ENCODE measurements at regions not wholly inside any gene's neighbourhood (a gene's known extent, or its start where the extent isn't known, plus 50 kb on each side); places are given as distances from the start of the nearest gene placed in this dataset.

GRCh38 chrX:102067966-102068723, 57.3 kb upstream of the TCEAL2 start:
- Histone ChIP-seq H3K27me3 (ENCODE audit: control insufficient read depth in 3 of 3, insufficient read depth in 3 of 3, low read length in 2 of 3) (peaks cover 0 to 2% (median under 1%) of the 10 kb centered on the region in 3 donors), H3K4me3 (no peak overlapping the region), H3K4me1 (ENCODE audit: control insufficient read depth in 5 of 5, insufficient read depth in 5 of 5, low read length in 5 of 5) (no peaks in the 10 kb centered on the region), H3K9me3 (ENCODE audit: control insufficient read depth in 4 of 4, insufficient read depth in 3 of 4, low read length in 3 of 4) (peaks cover 0 to 3% (median 0%) of the 10 kb centered on the region in 4 donors), H3K9ac (ENCODE audit: insufficient read depth in 1 of 2, low read length in 2 of 2) (no peak overlapping the region), H3K36me3 (ENCODE audit: control insufficient read depth in 4 of 4, insufficient read depth in 4 of 4, low read length in 4 of 4) (no peaks in the 10 kb centered on the region), H3K27ac (ENCODE audit: low read depth in 1 of 2, low read length in 1 of 2) (no peak overlapping the region)
- 47 to 67% methylated on average over 8 of the region's 8 CpGs for WGBS, 2 donors
- peak in 2 of 3 donors; percentile 6 to 37 for DNase-seq
- no peak for ATAC-seq (ENCODE audit: insufficient read depth, low FRiP score)
- peak; percentile 6 for TF ChIP-seq CTCF (IDR thresholded peaks at IDR 0.05; ENCODE audit: control extremely low read depth, extremely low read depth)

DNA sequence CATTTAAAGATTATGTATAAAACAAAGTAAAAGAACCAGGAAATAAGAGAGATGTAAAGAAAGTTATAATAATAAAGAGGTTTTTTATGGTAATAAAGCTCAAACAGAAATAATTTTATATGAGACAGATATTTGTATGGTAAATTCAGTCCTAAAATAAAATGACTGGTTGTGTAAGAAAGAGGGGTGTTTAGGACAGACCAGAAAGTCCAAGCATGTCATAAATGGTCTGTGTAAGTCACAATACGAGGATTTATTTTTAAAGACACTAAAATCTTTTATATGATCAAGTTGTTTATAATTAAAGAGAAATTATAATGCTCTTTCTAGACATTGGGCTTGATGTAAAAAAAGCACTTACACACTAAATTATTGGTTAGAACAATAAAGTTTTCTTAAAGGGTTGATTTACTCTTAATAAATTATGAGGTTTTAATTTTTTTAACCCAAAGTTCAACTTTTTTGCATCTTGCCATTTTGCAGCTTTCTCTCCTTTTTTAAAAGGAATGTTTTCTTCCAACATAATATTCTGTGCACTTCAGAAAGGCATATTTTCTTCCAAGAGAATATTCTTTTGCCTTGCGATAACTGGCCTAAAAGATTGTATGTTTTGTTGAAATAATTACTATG, 61.9 kb upstream of the TCEAL2 start:
- ATAC-seq (ENCODE audit: insufficient read depth, low FRiP score) (no peak), DNase-seq (peak in 1 of 3 donors; percentile 1)
- Histone ChIP-seq H3K36me3 (ENCODE audit: control insufficient read depth in 4 of 4, insufficient read depth in 4 of 4, low read length in 4 of 4) (no peaks in the 10 kb centered on the region), H3K9ac (ENCODE audit: insufficient read depth in 1 of 2, low read length in 2 of 2) (no peak overlapping the region), H3K4me1 (ENCODE audit: control insufficient read depth in 5 of 5, insufficient read depth in 5 of 5, low read length in 5 of 5) (no peaks in the 10 kb centered on the region), H3K27me3 (ENCODE audit: control insufficient read depth in 3 of 3, insufficient read depth in 3 of 3, low read length in 2 of 3) (peaks cover 0 to 2% (median 0%) of the 10 kb centered on the region in 3 donors), H3K9me3 (ENCODE audit: control insufficient read depth in 4 of 4, insufficient read depth in 3 of 4, low read length in 3 of 4) (peaks cover 0 to 3% (median 0%) of the 10 kb centered on the region in 4 donors), H3K27ac (ENCODE audit: low read depth in 1 of 2, low read length in 1 of 2) (no peak overlapping the region), H3K4me3 (no peak overlapping the region)
- WGBS, 2 donors, result 72 to 78% methylated on average over 2 of the region's 2 CpGs
- no peak for TF ChIP-seq CTCF (IDR thresholded peaks at IDR 0.05; ENCODE audit: control extremely low read depth, extremely low read depth)

DNA sequence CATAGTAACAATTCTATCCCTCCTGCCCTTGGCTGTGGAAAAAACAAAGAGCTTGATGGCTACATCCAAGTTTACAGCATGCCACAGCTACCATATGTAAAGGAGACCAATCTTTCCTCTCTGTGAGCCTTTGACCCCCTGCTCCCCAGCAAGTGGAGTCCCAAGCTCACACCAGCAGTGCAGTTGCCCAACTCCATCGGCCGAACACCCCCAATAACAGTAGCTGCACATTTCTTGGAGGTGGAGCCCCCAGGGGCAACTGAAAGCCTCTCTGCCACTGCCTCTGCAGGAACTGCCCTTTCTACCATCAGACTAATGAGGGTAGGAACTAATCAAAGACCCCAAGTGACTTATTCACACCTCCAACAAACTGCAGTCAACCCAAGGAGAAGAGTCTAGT, 81.0 kb upstream of the TCEAL2 start:
- H3K27me3 ChIP-seq (ENCODE audit: control insufficient read depth in 3 of 3, insufficient read depth in 3 of 3, low read length in 2 of 3), result no peaks in the 10 kb centered on the region
- no peak overlapping the region for H3K27ac ChIP-seq (ENCODE audit: low read depth in 1 of 2, low read length in 1 of 2)
- no peak for TF ChIP-seq CTCF (IDR thresholded peaks at IDR 0.05; ENCODE audit: control extremely low read depth, extremely low read depth)
- ATAC-seq (ENCODE audit: insufficient read depth, low FRiP score), result no peak
- no peak overlapping the region for H3K4me3 ChIP-seq
- no peaks in the 10 kb centered on the region for H3K4me1 ChIP-seq (ENCODE audit: control insufficient read depth in 5 of 5, insufficient read depth in 5 of 5, low read length in 5 of 5)
- no peak for DNase-seq
- no peak overlapping the region for H3K9ac ChIP-seq (ENCODE audit: insufficient read depth in 1 of 2, low read length in 2 of 2)
- H3K36me3 ChIP-seq (ENCODE audit: control insufficient read depth in 4 of 4, insufficient read depth in 4 of 4, low read length in 4 of 4), result no peaks in the 10 kb centered on the region
- H3K9me3 ChIP-seq (ENCODE audit: control insufficient read depth in 4 of 4, insufficient read depth in 3 of 4, low read length in 3 of 4), result peaks cover 0 to 3% (median 0%) of the 10 kb centered on the region in 4 donors
- WGBS, 2 donors, result 85% methylated on average over 2 of the region's 2 CpGs; no CpG with 5 or more reads in 1 of the 2 donors

Data from lung (tissue), 11 donors.